ENCODE measurements at regions not wholly inside any gene's neighbourhood (a gene's known extent, or its start where the extent isn't known, plus 50 kb on each side); places are given as distances from the start of the nearest gene placed in this dataset.

GRCh38 chrX:4978613-4979012 is 1250.1 kb downstream of the NLGN4X start:
- TF ChIP-seq CTCF (IDR thresholded peaks at IDR 0.05) (no peak), POLR2A (IDR thresholded peaks at IDR 0.05) (no peak)

All from uterus (tissue), 2 donors.